ENCODE measurements at regions not wholly inside any gene's neighbourhood (a gene's known extent, or its start where the extent isn't known, plus 50 kb on each side); places are given as distances from the start of the nearest gene placed in this dataset.

- Histone ChIP-seq H3K4me3 (no peak overlapping the region), H3K27me3 (no peaks in the 10 kb centered on the region), H3K27ac (no peak overlapping the region), H3K79me2 (ENCODE audit: low read depth) (no peaks in the 10 kb centered on the region), H3K9me3 (ENCODE audit: low read depth) (no peaks in the 10 kb centered on the region), H3K36me3 (no peaks in the 10 kb centered on the region), H3K4me1 (no peaks in the 10 kb centered on the region), H3K9ac (no peak overlapping the region), H4K20me1 (ENCODE audit: low read depth) (no peaks in the 10 kb centered on the region), H3K4me2 (no peak overlapping the region), H2AFZ (replicated peaks) (no peak overlapping the region), H3F3A (ENCODE audit: low read depth) (no peaks in the 10 kb centered on the region)
- peak; percentile 25 for DNase-seq (ENCODE audit: low spot score)
- H3K4me1 Mint-ChIP-seq = no peaks in the 10 kb centered on the region
- peaks cover 10% of the 10 kb centered on the region for H3K9me3 Mint-ChIP-seq
- no peak overlapping the region for H3K27ac Mint-ChIP-seq
- H3K4me3 Mint-ChIP-seq = no peak overlapping the region
- no peaks in the 10 kb centered on the region for H3K36me3 Mint-ChIP-seq
- no peaks in the 10 kb centered on the region for H3K27me3 Mint-ChIP-seq (ENCODE audit: insufficient read depth, low read depth)
- TF ChIP-seq EZH2phosphoT487 (IDR thresholded peaks at IDR 0.05) (no peak), EZH2 (IDR thresholded peaks at IDR 0.05) (no peak)
- TF ChIP-seq, protein P1, sequence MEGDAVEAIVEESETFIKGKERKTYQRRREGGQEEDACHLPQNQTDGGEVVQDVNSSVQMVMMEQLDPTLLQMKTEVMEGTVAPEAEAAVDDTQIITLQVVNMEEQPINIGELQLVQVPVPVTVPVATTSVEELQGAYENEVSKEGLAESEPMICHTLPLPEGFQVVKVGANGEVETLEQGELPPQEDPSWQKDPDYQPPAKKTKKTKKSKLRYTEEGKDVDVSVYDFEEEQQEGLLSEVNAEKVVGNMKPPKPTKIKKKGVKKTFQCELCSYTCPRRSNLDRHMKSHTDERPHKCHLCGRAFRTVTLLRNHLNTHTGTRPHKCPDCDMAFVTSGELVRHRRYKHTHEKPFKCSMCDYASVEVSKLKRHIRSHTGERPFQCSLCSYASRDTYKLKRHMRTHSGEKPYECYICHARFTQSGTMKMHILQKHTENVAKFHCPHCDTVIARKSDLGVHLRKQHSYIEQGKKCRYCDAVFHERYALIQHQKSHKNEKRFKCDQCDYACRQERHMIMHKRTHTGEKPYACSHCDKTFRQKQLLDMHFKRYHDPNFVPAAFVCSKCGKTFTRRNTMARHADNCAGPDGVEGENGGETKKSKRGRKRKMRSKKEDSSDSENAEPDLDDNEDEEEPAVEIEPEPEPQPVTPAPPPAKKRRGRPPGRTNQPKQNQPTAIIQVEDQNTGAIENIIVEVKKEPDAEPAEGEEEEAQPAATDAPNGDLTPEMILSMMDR (IDR thresholded peaks at IDR 0.05) = no peak
These were observed 899.7 kb upstream of the VRK2 start for GRCh38 chr2:57146951-57147350.

DNA sequence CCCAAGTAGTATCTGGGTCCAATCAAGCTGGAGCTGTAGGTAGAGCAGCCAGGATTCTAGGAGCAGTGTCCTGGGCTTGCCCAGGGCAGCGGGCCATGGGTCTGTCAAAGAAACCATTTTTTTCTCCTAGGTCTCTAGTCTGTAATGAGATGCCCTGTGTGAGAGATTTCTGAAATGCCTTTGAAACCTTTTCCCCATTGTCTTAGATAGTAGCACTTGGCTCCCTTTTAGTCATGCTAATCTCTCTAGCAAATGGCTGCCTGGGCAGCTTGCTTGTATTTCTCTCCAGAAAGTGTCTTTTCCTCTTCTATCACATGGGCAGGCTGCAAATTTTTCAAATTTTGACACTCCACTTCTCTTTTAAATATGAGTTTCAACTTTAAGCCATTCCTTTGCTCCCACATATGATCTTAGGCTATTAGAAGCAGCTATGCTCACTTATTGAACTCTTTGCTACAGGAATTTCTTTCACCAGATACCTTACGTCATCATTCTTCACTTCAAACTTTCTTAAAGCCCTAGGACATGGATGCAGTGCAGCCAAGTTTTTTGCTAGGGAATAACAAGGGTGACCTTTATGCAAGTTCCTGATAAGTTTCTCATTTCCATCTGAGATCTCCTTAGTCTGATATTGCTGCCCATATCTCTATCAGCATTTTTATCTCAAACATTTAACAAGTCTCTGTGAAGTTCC is 890.2 kb upstream of the VRK2 start:
- H3K27me3 Mint-ChIP-seq (ENCODE audit: insufficient read depth, low read depth) = no peaks in the 10 kb centered on the region
- TF ChIP-seq, protein P1 (IDR thresholded peaks at IDR 0.05) = no peak
- no peaks in the 10 kb centered on the region for H3K4me1 Mint-ChIP-seq
- H4K20me1 ChIP-seq (ENCODE audit: low read depth) = no peaks in the 10 kb centered on the region
- no peak overlapping the region for H3K4me3 Mint-ChIP-seq
- DNase-seq (ENCODE audit: low spot score) = no peak
- H3K9me3 ChIP-seq (ENCODE audit: low read depth) = no peaks in the 10 kb centered on the region
- no peaks in the 10 kb centered on the region for H3K9me3 Mint-ChIP-seq
- H3K36me3 Mint-ChIP-seq = no peaks in the 10 kb centered on the region
- no peak overlapping the region for H3K27ac Mint-ChIP-seq
- H3K9ac ChIP-seq = no peak overlapping the region
- no peaks in the 10 kb centered on the region for H3K79me2 ChIP-seq (ENCODE audit: low read depth)
- H2AFZ ChIP-seq (replicated peaks) = no peak overlapping the region
- H3K36me3 ChIP-seq = no peaks in the 10 kb centered on the region
- H3F3A ChIP-seq (ENCODE audit: low read depth) = no peaks in the 10 kb centered on the region
- H3K4me3 ChIP-seq = no peak overlapping the region
- no peaks in the 10 kb centered on the region for H3K27me3 ChIP-seq
- no peaks in the 10 kb centered on the region for H3K4me1 ChIP-seq
- H3K4me2 ChIP-seq = no peak overlapping the region
- H3K27ac ChIP-seq = no peak overlapping the region

DNA sequence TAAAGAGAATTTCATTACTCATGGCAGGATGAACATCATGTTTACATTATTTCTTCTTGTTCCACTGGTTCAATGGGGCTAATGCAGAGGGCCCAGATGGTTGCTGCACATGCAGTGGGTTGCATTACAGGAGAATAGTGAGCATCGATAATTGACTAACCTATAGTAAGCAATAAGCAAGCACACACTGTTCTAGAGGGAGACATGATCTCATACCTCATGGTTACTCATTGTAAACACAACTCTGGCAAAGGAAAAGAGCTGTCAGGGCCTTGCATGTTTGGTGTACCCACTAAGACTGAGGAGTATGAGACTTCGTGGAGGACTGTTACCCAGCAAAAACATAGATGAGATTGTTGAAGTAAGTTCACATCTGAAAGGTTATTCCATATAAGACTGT is 885.6 kb upstream of the VRK2 start:
- no peaks in the 10 kb centered on the region for H3K9me3 ChIP-seq (ENCODE audit: low read depth)
- no peaks in the 10 kb centered on the region for H3F3A ChIP-seq (ENCODE audit: low read depth)
- no peak overlapping the region for H3K9ac ChIP-seq
- DNase-seq (ENCODE audit: low spot score) = no peak
- H3K27me3 Mint-ChIP-seq (ENCODE audit: insufficient read depth, low read depth) = no peaks in the 10 kb centered on the region
- no peaks in the 10 kb centered on the region for H3K27me3 ChIP-seq
- H3K4me3 Mint-ChIP-seq = no peak overlapping the region
- no peaks in the 10 kb centered on the region for H3K36me3 ChIP-seq
- TF ChIP-seq EZH2phosphoT487 (IDR thresholded peaks at IDR 0.05) = no peak
- TF ChIP-seq, protein P1 (IDR thresholded peaks at IDR 0.05) = no peak
- TF ChIP-seq EZH2 (IDR thresholded peaks at IDR 0.05) = no peak
- H3K4me1 Mint-ChIP-seq = no peaks in the 10 kb centered on the region
- no peaks in the 10 kb centered on the region for H3K4me1 ChIP-seq
- H2AFZ ChIP-seq (replicated peaks) = no peak overlapping the region
- H3K27ac Mint-ChIP-seq = no peak overlapping the region
- H3K27ac ChIP-seq = no peak overlapping the region
- H3K4me2 ChIP-seq = no peak overlapping the region
- H3K9me3 Mint-ChIP-seq = no peaks in the 10 kb centered on the region
- no peaks in the 10 kb centered on the region for H4K20me1 ChIP-seq (ENCODE audit: low read depth)
- no peaks in the 10 kb centered on the region for H3K36me3 Mint-ChIP-seq
- no peak overlapping the region for H3K4me3 ChIP-seq
- H3K79me2 ChIP-seq (ENCODE audit: low read depth) = no peaks in the 10 kb centered on the region
